ENCODE measurements at regions not wholly inside any gene's neighbourhood (a gene's known extent, or its start where the extent isn't known, plus 50 kb on each side); places are given as distances from the start of the nearest gene placed in this dataset.

DNA sequence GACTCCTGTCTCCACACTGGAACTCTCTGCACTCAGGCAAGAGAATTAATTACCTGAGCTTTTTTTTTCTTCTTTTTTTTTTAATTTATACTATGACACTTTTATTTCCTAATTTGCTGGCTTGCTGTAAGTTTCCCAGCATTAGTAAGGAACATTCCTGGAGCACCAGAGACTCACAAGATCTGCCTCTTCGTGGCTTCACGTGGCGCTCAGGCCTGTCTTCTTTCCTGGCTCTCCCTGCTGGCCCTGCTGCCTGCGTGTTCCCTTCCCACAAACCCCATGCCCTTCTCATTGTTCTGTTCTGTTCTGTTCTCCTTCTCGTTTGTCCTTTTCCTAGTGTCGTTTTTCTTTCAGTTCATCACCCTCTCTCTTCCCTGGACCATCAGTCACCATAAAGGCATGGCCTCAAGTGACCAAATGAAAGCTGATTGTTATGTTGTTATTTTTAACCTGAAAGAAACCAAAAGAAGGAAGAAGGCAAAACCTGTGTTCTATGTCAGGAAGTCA is 591.6 kb upstream of the PFKP start:
- DNase-seq (ENCODE audit: low read depth) = no peak
- TF ChIP-seq CTCF (conservative IDR thresholded peaks at IDR 0.05; ENCODE audit: low read length) = no peak
- no peak overlapping the region for H3K4me3 ChIP-seq (ENCODE audit: low read length)

GRCh38 chr10:2471811-2472210 is 595.5 kb upstream of the PFKP start:
- DNase-seq (ENCODE audit: low read depth) = no peak
- H3K4me3 ChIP-seq (ENCODE audit: low read length) = no peak overlapping the region
- TF ChIP-seq CTCF (conservative IDR thresholded peaks at IDR 0.05; ENCODE audit: low read length) = no peak

DNA sequence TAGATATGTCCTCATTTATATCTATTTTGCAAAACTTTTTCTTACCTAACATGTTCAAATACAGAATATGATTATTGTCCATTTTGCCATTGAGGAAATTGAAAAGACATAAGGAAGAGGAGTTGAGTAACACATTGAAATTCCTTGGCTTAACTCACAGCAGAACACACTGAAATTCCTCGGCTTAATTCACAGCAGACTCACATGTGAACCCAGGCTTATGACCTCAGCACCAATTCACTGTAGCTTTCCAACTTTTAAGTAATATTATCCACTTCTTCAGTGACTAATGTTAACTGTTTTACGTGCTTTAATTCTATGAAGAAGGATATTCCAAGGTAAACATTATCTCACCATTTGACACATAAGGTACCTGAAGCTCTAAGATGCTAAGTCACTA is 597.5 kb upstream of the PFKP start:
- DNase-seq (ENCODE audit: low read depth) = no peak
- no peak for TF ChIP-seq CTCF (conservative IDR thresholded peaks at IDR 0.05; ENCODE audit: low read length)
- H3K4me3 ChIP-seq (ENCODE audit: low read length) = no peak overlapping the region

DNA sequence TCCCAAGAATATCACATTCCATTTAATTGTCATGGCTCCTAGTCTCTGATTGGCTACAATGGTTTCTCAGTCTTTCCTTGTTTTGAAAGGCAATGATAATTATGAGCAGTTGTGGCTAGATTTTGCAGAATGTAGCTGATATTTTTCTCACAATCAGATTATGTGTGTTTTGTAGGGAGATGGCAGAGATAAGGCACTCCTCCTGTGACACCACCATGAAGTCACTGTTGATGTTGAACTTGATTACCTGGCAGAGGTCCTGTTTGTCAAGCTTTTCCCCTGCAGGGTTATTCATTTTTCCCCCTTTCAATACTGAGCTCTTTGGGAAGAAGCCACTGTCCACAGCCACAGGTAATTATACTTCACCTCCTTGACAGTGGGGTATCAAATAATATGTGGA is 602.9 kb upstream of the PFKP start:
- no peak for DNase-seq (ENCODE audit: low read depth)
- no peak overlapping the region for H3K4me3 ChIP-seq (ENCODE audit: low read length)
- no peak for TF ChIP-seq CTCF (conservative IDR thresholded peaks at IDR 0.05; ENCODE audit: low read length)

DNA sequence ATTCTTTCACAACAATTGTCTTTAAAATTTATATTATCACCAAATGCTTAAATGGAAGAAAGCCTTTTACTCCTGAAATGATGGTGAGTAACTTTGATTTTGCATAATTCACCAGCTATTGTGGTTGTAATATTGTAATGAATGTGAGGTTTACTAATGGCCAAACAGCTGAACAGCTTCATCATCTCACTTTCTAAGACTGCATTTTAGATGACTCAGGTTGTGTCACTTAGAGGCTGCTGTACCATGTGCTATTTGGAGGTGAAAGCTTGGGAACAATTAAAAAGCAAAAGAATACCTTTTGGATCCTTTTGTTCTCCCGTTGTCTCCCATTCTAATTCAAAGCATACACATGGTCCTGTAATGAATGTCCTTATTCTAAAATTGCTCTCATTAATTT is 604.0 kb upstream of the PFKP start:
- DNase-seq (ENCODE audit: low read depth) = no peak
- H3K4me3 ChIP-seq (ENCODE audit: low read length) = no peak overlapping the region
- TF ChIP-seq CTCF (conservative IDR thresholded peaks at IDR 0.05; ENCODE audit: low read length) = no peak

GRCh38 chr10:2462581-2462980 is 604.8 kb upstream of the PFKP start:
- DNase-seq (ENCODE audit: low read depth) = no peak
- TF ChIP-seq CTCF (conservative IDR thresholded peaks at IDR 0.05; ENCODE audit: low read length) = no peak
- no peak overlapping the region for H3K4me3 ChIP-seq (ENCODE audit: low read length)

GRCh38 chr10:2460812-2461211 is 606.5 kb upstream of the PFKP start:
- no peak overlapping the region for H3K4me3 ChIP-seq (ENCODE audit: low read length)
- TF ChIP-seq CTCF (conservative IDR thresholded peaks at IDR 0.05; ENCODE audit: low read length) = no peak
- no peak for DNase-seq (ENCODE audit: low read depth)

Data from AG10803 (cell line).